SK-N-MC (cell line): ENCODE measurements at regions not wholly inside any gene's neighbourhood (a gene's known extent, or its start where the extent isn't known, plus 50 kb on each side); places are given as distances from the start of the nearest gene placed in this dataset.
"Not testable (repeated sequence)": the region's sequence is repeated elsewhere in the genome, so short reads cannot be mapped to it uniquely, and the experiment has no call there.

Experiments
- EZH2 ChIP-seq: fragments of 200-600 bp; sonication (generic); IDR thresholded peaks from one replicate; pipeline ENCODE4 v1.6.1; 2017; ENCODE audit warnings: antibody characterized with exemption
- POLR2AphosphoS5 ChIP-seq: IDR thresholded peaks from 2 replicates; pipeline ENCODE4 v1.6.1; 2012; ENCODE audit warnings: mild to moderate bottlenecking, low read depth, low read length, borderline replicate concordance

DNA sequence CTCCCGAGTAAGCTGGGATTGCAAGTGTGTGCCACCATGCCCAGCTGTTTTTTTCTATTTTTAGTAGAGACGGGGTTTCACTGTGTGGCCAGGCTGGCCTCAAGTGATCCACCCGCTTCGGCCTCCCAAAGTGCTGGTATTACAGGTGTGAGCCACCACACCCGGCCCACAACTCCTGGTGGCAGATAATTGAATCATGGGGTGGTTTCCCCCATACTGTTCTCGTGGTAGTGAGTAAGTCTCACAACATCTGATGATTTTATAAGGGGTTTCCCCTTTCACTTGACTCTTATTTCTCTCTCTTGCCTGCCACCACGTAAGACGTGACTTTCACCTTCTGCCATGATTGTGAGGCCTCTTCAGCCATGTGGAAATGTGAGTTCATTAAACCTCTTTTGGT is 79.1 kb downstream of the SOWAHC start:
- TF ChIP-seq POLR2AphosphoS5, EZH2: not testable (repeated sequence)
